Epithelial cell of esophagus (primary cell): ENCODE measurements at regions not wholly inside any gene's neighbourhood (a gene's known extent, or its start where the extent isn't known, plus 50 kb on each side); places are given as distances from the start of the nearest gene placed in this dataset.

Experiments used
- DNase-seq: peaks from one replicate; pipeline ENCODE4 v3.0.0; 2010; ENCODE audit warnings: low read depth
- H3K4me3 ChIP-seq: 2 replicates; pipeline ENCODE4 v1.5.1; 2011; ENCODE audit warnings: mild to moderate bottlenecking, low read length, control low read depth
- CTCF ChIP-seq: IDR thresholded peaks from 2 replicates; pipeline ENCODE4 v1.5.1; 2011; ENCODE audit warnings: low read depth, mild to moderate bottlenecking, low read length, control low read depth, inconsistent platforms; ENCODE audit not compliant: insufficient read depth; ENCODE audit errors: missing control alignments

- no peak for TF ChIP-seq CTCF
- H3K4me3 ChIP-seq, result no peak overlapping the region
- DNase-seq, result no peak
Observed at GRCh38 chr3:15887261-15887660, 89.5 kb upstream of the ANKRD28 start.

DNA sequence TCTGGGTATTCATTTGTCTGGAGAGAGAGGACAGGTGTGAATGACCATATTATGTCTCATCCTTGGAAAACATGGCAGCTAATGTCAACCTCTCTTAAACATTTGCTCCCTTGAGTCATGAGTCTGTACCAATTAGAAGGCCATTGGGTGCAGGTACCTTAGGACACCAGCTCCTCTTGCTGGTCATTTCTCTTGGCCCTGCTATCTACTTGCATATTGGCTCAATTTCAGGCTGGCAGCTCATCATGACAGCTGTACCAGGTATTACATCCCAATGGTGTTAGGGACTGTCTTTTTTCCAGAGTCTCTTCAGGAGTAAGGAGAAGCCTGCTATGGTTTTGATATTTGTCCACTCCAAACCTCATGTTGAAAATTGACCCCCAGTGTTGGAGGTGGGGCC lies 92.2 kb upstream of the ANKRD28 start:
- no peak for TF ChIP-seq CTCF
- H3K4me3 ChIP-seq, result no peak overlapping the region
- DNase-seq, result peak; percentile 7

DNA sequence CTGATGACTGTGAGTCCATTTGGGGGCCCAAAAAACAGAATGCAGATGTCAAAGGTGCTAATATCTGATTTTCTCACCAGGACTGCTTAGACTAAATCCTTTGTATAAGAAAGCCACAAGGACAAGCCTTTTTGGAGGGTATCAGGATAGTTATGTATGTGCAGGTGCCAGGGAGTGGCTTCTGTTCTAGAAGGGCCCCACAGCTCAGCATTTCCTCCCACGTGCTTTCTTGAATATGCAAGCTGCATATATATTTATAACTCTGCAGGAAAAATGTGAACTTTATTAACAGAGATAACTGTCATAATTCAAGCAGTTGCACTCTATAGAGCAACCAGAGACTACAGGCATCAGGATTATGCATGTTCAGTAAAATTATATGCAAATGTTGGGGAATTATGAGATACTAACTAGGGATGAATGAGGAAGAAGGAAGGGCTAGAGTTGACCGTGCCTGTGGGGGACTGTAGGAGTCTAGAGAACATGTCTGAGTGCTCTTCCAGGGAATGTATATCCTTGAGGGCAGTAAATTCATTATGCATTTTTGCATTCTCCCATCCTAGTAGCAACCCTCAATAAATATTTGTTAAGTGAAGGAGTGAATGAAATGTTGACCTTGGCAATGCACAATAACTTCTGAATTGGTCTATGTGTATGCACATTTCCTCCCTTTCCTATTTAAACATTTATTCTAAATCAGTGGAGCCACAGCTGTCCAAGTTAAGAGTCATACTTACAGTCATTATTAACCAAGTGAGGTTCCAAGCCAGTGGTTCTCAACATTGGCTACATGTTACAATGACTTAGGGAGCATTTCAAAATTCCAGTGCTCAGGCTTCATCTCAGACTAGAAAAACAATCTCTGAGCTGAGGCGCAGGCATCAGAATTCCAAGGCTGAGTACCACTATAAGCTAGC lies 94.8 kb upstream of the ANKRD28 start:
- DNase-seq, result peak; percentile 7
- no peak for TF ChIP-seq CTCF

GRCh38 chr3:15894382-15894781 lies 96.6 kb upstream of the ANKRD28 start:
- DNase-seq, result no peak
- no peak for TF ChIP-seq CTCF
- no peak overlapping the region for H3K4me3 ChIP-seq

More for the DNA sequence above, 94.8 kb upstream of the ANKRD28 start:
- no peak overlapping the region for H3K4me3 ChIP-seq

DNA sequence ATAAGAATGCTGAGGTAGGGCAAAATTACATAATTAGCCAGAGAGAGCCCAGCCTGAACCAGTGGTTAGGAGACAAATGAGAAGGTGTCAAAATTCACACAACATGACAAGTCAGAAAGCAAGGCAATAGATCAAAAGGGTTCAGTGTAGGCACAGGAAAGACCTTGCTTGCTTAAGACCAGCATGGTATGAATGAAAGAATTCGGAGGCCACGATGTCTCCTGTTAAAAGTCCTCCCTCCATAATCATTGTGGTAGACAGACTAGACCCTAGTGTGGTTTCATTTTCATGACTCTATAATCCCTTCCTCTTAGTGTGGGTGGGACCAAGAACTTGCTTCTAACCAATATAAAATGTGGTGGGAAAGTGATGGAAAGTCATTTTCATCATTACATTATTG lies 98.7 kb upstream of the ANKRD28 start:
- DNase-seq, result no peak
- no peak overlapping the region for H3K4me3 ChIP-seq
- TF ChIP-seq CTCF, result no peak

- H3K4me3 ChIP-seq, result no peak overlapping the region
- DNase-seq, result peak; percentile 31
- TF ChIP-seq CTCF, result no peak
Observed at GRCh38 chr3:15899388-15899787, 101.6 kb upstream of the ANKRD28 start.

GRCh38 chr3:15903164-15903563 lies 105.4 kb upstream of the ANKRD28 start:
- no peak for TF ChIP-seq CTCF
- no peak overlapping the region for H3K4me3 ChIP-seq
- DNase-seq, result no peak
